ENCODE measurements at regions not wholly inside any gene's neighbourhood (a gene's known extent, or its start where the extent isn't known, plus 50 kb on each side); places are given as distances from the start of the nearest gene placed in this dataset.

DNA sequence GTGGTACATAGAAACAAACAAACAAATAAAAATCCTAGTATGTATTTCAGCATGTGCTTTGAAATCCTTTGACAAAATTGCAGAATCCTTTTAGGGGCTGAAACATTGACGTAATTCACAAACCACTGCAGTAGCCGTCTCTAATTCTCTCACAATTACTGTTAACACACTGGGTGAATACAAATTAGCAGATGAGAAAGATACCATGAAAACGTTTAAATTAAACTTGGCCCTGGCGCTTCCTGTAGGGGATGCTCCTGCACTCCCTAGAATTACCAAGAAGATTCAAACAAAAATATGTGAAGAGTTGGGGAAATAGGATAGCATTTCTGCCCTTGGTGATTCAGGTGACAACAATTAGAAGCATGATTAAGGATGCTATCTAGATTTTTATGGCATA, 772.5 kb upstream of the PRKX start:
- TF ChIP-seq, protein P1, sequence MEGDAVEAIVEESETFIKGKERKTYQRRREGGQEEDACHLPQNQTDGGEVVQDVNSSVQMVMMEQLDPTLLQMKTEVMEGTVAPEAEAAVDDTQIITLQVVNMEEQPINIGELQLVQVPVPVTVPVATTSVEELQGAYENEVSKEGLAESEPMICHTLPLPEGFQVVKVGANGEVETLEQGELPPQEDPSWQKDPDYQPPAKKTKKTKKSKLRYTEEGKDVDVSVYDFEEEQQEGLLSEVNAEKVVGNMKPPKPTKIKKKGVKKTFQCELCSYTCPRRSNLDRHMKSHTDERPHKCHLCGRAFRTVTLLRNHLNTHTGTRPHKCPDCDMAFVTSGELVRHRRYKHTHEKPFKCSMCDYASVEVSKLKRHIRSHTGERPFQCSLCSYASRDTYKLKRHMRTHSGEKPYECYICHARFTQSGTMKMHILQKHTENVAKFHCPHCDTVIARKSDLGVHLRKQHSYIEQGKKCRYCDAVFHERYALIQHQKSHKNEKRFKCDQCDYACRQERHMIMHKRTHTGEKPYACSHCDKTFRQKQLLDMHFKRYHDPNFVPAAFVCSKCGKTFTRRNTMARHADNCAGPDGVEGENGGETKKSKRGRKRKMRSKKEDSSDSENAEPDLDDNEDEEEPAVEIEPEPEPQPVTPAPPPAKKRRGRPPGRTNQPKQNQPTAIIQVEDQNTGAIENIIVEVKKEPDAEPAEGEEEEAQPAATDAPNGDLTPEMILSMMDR (IDR thresholded peaks at IDR 0.05; ENCODE audit: low read depth, low read length): no peak

DNA sequence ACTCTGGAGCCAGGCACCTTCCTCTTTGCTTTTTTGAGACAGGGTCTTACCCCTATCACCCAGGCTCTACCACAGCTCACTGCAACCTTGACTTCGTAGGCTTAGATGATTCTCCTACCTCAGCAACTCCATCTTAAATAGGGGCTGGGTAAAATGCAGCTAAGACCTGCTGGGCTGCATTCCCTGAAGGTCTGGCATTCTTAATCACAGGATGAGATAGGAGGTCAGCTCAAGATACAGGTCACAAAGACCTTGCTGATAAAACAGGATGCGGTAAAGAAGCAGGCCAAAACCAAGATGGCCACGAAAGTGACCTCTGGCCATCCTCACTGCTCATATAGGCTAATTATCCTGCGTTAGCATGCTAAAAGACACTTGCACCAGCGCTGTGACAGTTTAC, 770.8 kb upstream of the PRKX start:
- TF ChIP-seq, protein P1 (IDR thresholded peaks at IDR 0.05; ENCODE audit: low read depth, low read length): no peak
- no peak for DNase-seq (ENCODE audit: extremely low read depth, low read depth)

More for the DNA sequence above, 772.5 kb upstream of the PRKX start:
- DNase-seq (ENCODE audit: extremely low read depth, low read depth): no peak

DNA sequence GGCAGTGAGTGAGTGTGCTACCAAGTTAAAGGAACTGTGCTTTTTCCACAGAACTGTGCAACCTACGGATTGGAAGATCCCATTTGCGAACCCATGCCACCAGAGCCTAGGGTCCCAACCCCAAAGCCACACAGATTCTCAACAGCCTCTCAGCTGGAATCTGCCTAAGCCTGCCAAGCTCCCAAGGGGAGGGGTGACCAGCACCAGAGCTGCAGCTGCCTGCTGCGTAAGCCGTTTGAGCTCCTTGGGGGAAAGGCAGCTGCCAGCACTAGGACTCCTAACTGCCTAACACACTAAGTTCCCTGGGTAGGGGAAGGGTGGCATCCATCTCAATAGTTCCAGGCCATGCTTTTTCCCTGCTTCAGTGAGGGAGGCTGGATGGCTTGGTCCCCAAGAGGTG, 738.1 kb upstream of the PRKX start:
- TF ChIP-seq, protein P1 (IDR thresholded peaks at IDR 0.05; ENCODE audit: low read depth, low read length): no peak
- DNase-seq (ENCODE audit: extremely low read depth, low read depth): no peak

DNA sequence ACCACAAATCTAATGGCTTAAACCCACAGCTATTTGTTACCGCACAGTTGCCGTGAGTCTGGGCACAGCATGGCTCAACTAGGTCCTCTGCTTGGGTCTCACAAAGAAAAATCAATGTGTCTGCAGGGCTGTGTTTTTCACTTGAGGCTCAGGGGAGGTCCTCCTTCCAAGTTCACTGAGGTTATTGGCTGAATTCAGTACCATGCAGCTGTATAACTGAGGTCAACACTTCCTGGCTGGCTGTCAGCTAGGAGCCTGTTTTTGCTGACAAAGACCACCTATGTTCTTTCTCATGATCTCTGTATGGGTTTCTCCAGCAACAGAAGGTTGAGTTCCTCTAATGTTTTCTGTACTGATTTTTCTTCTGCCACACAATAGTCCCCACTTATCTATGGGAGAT, 736.7 kb upstream of the PRKX start:
- TF ChIP-seq, protein P1 (IDR thresholded peaks at IDR 0.05; ENCODE audit: low read depth, low read length): no peak
- DNase-seq (ENCODE audit: extremely low read depth, low read depth): no peak

DNA sequence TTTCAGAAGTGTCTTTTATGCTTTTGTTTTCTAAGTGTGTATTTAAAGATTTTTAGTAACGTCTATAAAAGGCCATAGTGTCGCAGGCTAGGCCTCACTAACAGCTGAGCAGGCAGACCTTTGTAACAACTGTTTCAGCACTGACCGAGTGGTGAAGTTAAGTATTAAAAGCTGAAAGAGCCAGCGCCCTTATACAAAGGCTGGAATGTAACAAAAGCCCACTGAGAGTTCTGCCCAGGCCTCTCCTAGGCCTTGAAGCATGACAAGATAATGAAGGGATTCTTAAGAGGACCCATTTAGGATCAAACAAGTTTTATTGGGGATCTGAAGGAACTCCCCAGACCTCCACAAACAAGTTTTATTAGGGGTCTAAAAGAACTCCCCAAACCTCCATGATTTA, 722.5 kb upstream of the PRKX start:
- TF ChIP-seq, protein P1 (IDR thresholded peaks at IDR 0.05; ENCODE audit: low read depth, low read length): no peak
- no peak for DNase-seq (ENCODE audit: extremely low read depth, low read depth)

DNA sequence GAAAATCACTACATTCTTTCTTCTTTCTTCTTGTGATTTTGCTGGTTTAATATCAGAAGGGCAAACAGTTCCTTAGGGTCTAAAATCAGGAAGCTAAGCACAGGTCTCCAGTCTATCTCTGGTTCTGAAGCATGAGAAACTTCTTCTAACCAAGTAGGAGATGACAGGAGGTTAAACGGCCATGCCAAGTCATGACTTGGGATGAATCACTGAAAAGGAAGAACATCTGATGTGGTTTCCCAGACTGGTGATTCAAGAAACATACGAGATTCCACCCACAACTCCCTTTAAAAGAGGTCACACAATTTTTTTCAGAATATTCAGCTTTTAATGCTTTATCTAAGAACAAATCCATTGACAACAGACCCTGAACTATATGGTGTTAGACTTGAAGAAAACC, 684.0 kb upstream of the PRKX start:
- TF ChIP-seq, protein P1 (IDR thresholded peaks at IDR 0.05; ENCODE audit: low read depth, low read length): no peak
- no peak for DNase-seq (ENCODE audit: extremely low read depth, low read depth)

DNA sequence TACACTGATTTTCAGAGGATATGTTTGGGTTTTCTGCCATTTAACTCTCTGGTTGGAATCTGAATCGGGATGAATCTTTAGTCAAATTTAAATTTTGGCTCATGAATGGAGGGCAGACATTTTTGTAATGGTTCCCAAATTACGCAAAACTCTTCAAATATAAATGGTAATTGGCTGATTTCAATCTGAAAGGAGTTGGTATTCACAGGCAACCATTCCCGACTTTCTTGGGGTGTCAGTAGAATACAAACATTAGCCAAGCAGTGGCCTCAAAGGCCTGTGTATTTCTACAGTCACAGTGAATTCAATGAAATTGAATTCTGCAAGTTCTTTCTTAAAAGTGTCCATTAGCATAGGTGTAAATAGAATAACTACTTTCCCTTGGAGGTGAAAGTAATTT, 668.8 kb upstream of the PRKX start:
- TF ChIP-seq, protein P1 (IDR thresholded peaks at IDR 0.05; ENCODE audit: low read depth, low read length): no peak
- DNase-seq (ENCODE audit: extremely low read depth, low read depth): no peak

Data from AG09319 (cell line).